WTC11 (cell line): ENCODE measurements at regions not wholly inside any gene's neighbourhood (a gene's known extent, or its start where the extent isn't known, plus 50 kb on each side); places are given as distances from the start of the nearest gene placed in this dataset.

ENCODE experiments used
- ATAC-seq: fragments of 200-7000 bp; cut with Tn5 transposase; 2 replicates; pipeline ENCODE4 v1.10.0; 2021; ENCODE audit warnings: mild to moderate bottlenecking, moderate library complexity
- CTCF ChIA-PET: fragments of 300-600 bp; sonication (Branson Sonifier 250); formaldehyde crosslinking; loops from one replicate; lab custom pipeline; 2021; ENCODE audit warnings: antibody characterized with exemption; lab: Charles Lee
- POLR2A ChIA-PET: fragments of 350-600 bp; sonication (Branson Sonifier 250); formaldehyde crosslinking; loops from one replicate; lab custom pipeline; 2021; ENCODE audit warnings: antibody characterized with exemption; lab: Charles Lee
- DNase-seq: peaks from one replicate; pipeline ENCODE4 v3.0.0; 2021; ENCODE audit warnings: low spot score
- H3K27ac Mint-ChIP-seq: 2 replicates; pipeline ENCODE4 v1.8.0; 2021; ENCODE audit warnings: mixed read lengths
- H3K27me3 Mint-ChIP-seq: 2 replicates; pipeline ENCODE4 v1.8.0; 2021; ENCODE audit warnings: low read depth, mild to moderate bottlenecking, moderate library complexity, mixed read lengths
- H3K36me3 Mint-ChIP-seq: 2 replicates; pipeline ENCODE4 v1.8.0; 2021; ENCODE audit warnings: mixed read lengths
- H3K4me1 Mint-ChIP-seq: 2 replicates; pipeline ENCODE4 v1.8.0; 2022; ENCODE audit warnings: mixed read lengths
- H3K4me3 Mint-ChIP-seq: 2 replicates; pipeline ENCODE4 v1.8.0; 2021; ENCODE audit warnings: mild to moderate bottlenecking, moderate library complexity, mixed read lengths
- H3K9me3 Mint-ChIP-seq: 2 replicates; pipeline ENCODE4 v1.8.0; 2021; ENCODE audit warnings: mixed read lengths
- CBFB ChIP-seq: sonication (generic); formaldehyde crosslinking; IDR thresholded peaks from 2 replicates; pipeline ENCODE4 v1.8.1; 2022; ENCODE audit warnings: mild to moderate bottlenecking, low read depth, missing genetic modification reagents
- ELF4 ChIP-seq: sonication (generic); formaldehyde crosslinking; IDR thresholded peaks from 2 replicates; pipeline ENCODE4 v1.8.1; 2022; ENCODE audit warnings: low read depth, mild to moderate bottlenecking, moderate library complexity, missing genetic modification reagents
- ESRRA ChIP-seq: sonication (generic); formaldehyde crosslinking; IDR thresholded peaks from 2 replicates; pipeline ENCODE4 v1.8.1; 2022; ENCODE audit warnings: mild to moderate bottlenecking, missing genetic modification reagents, borderline replicate concordance
- ETV6 ChIP-seq: sonication (generic); formaldehyde crosslinking; IDR thresholded peaks from 2 replicates; pipeline ENCODE4 v1.8.1; 2022; ENCODE audit warnings: mild to moderate bottlenecking, missing genetic modification reagents
- FOXJ3 ChIP-seq: sonication (generic); formaldehyde crosslinking; IDR thresholded peaks from 2 replicates; pipeline ENCODE4 v1.9.0; 2021; ENCODE audit warnings: missing genetic modification reagents, mild to moderate bottlenecking, borderline replicate concordance
- FOXK1 ChIP-seq: sonication (generic); formaldehyde crosslinking; IDR thresholded peaks from 2 replicates; pipeline ENCODE4 v1.8.0; 2022; ENCODE audit warnings: mild to moderate bottlenecking, moderate library complexity, missing genetic modification reagents
- GABPB1 ChIP-seq: sonication (generic); formaldehyde crosslinking; IDR thresholded peaks from 2 replicates; pipeline ENCODE4 v1.8.1; 2023; ENCODE audit warnings: mild to moderate bottlenecking, missing genetic modification reagents
- GTF2I ChIP-seq: fragments of 250-450 bp; sonication (Bioruptor Pico); conservative IDR thresholded peaks from 2 replicates; pipeline ENCODE4 v1.4.0; 2021; ENCODE audit warnings: mild to moderate bottlenecking
- JAZF1 ChIP-seq: fragments of 250-450 bp; sonication (Bioruptor Pico); IDR thresholded peaks from 2 replicates; pipeline ENCODE4 v1.9.0; 2021; ENCODE audit warnings: moderate library complexity, mild to moderate bottlenecking, inconsistent platforms
- PRDM15 ChIP-seq: sonication (generic); formaldehyde crosslinking; IDR thresholded peaks from 2 replicates; pipeline ENCODE4 v1.8.0; 2022; ENCODE audit warnings: missing genetic modification reagents
- PRRX2 ChIP-seq: fragments of 250-450 bp; sonication (Bioruptor Pico); IDR thresholded peaks from 2 replicates; pipeline ENCODE4 v1.8.0; 2021; ENCODE audit warnings: mild to moderate bottlenecking
- RORB ChIP-seq: fragments of 250-450 bp; sonication (Bioruptor Pico); IDR thresholded peaks from 2 replicates; pipeline ENCODE4 v1.9.0; 2021; ENCODE audit warnings: mild to moderate bottlenecking
- TP53 ChIP-seq: sonication (generic); formaldehyde crosslinking; IDR thresholded peaks from 2 replicates; pipeline ENCODE4 v1.8.1; 2023; ENCODE audit warnings: mild to moderate bottlenecking, missing genetic modification reagents
- USF1 ChIP-seq: sonication (generic); formaldehyde crosslinking; IDR thresholded peaks from 2 replicates; pipeline ENCODE4 v1.8.0; 2022; ENCODE audit warnings: mild to moderate bottlenecking, missing genetic modification reagents
- USF2 ChIP-seq: sonication (generic); formaldehyde crosslinking; IDR thresholded peaks from 2 replicates; pipeline ENCODE4 v1.8.1; 2023; ENCODE audit warnings: mild to moderate bottlenecking, missing genetic modification reagents, moderate library complexity
- ZNF396 ChIP-seq: fragments of 250-450 bp; sonication (Bioruptor Pico); IDR thresholded peaks from 2 replicates; pipeline ENCODE4 v1.8.0; 2021; ENCODE audit warnings: mild to moderate bottlenecking, moderate library complexity, borderline replicate concordance
- ZNF512 ChIP-seq: sonication (generic); formaldehyde crosslinking; IDR thresholded peaks from 2 replicates; pipeline ENCODE4 v1.8.1; 2022; ENCODE audit warnings: missing genetic modification reagents, borderline replicate concordance
- ZNF671 ChIP-seq: fragments of 250-450 bp; sonication (Bioruptor Pico); IDR thresholded peaks from 2 replicates; pipeline ENCODE4 v1.8.0; 2021; ENCODE audit warnings: mild to moderate bottlenecking
- TF ChIP-seq, protein P1 (sequence below): fragments of 250-450 bp; sonication (Bioruptor Pico); conservative IDR thresholded peaks from 2 replicates; pipeline ENCODE4 v1.9.0; 2021; ENCODE audit warnings: mild to moderate bottlenecking
- TF ChIP-seq, protein P2 (sequence below): sonication (generic); formaldehyde crosslinking; IDR thresholded peaks from 2 replicates; pipeline ENCODE4 v1.8.1; 2023; ENCODE audit warnings: mild to moderate bottlenecking, missing genetic modification reagents
- TF ChIP-seq, protein P3 (sequence below): sonication (generic); formaldehyde crosslinking; conservative IDR thresholded peaks from 2 replicates; pipeline ENCODE4 v1.8.1; 2022; ENCODE audit warnings: mild to moderate bottlenecking, missing genetic modification reagents
- TF ChIP-seq, protein P4 (sequence below): sonication (generic); formaldehyde crosslinking; IDR thresholded peaks from 2 replicates; pipeline ENCODE4 v1.8.0; 2023; ENCODE audit warnings: missing genetic modification reagents, mild to moderate bottlenecking, borderline replicate concordance

DNA sequence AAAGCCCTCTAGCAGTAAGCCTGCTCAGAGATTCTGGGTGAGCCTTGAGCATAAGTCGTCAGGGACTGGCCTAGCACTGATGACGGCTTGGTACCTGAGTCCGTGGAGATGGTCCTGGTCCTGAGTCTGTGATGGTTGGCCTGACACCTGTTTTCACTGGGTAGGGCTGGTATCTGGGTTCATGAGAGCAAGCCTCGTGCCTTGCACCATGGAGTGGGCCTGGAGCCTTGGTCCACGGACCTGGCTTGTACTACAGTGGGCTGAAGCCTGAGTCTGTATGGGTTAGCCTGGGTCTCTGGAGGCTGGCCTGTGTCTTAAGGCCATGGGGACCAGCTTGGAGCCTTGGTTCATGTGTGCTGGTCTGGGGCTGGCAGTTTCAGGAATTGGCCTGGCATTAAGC lies 310.3 kb upstream of the ISL1 start:
- Mint-ChIP-seq H3K36me3 (peaks cover 8% of the 10 kb centered on the region; the same call in 1 of the 2 replicates), H3K9me3 (peaks cover 42% of the 10 kb centered on the region), H3K27me3 (no peaks in the 10 kb centered on the region), H3K4me3 (no peak overlapping the region), H3K27ac (no peak overlapping the region), H3K4me1 (no peaks in the 10 kb centered on the region)
- ChIA-PET POLR2A (no interaction called here), CTCF (no interaction called here)
- TF ChIP-seq ZNF512 (CRISPR knock-in tag), result no peak
- TF ChIP-seq ETV6 (CRISPR knock-in tag), result no peak
- no peak for TF ChIP-seq PRRX2 (CRISPR knock-in tag)
- TF ChIP-seq ZNF671 (CRISPR knock-in tag), result no peak
- no peak for TF ChIP-seq JAZF1
- TF ChIP-seq USF2, result no peak
- no peak for TF ChIP-seq USF1 (CRISPR knock-in tag)
- TF ChIP-seq, protein P1, sequence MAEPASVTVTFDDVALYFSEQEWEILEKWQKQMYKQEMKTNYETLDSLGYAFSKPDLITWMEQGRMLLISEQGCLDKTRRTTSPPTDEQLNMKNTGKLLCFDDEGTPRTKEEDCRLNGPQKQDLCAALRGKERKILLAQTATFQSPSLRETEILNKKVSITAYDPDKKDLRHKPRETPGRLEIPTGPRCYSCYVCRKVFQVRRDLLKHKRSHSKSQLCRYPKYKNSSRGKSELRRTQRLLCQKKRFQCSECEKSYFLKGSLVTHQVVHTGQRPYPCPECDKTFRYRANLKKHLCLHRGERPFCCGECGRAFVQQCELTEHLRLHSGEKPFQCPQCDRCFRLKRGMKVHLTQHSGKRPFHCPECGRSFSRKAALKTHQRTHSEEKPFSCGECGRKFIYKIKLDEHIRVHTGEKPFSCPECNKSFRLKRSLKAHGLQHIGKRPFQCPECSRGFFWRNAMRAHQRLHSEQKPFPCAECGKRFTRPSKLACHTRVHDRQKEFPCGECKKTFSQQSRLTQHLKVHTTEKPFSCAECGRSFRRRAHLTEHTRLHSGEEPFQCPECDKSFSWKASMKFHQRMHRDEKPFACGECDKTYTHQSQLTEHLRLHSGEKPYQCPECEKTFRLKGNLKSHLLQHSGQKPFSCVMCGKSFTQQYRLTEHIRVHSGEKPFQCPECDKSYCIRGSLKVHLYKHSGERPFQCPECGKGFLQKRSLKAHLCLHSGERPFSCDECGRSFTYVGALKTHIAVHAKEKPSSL (CRISPR knock-in tag), result no peak
- ATAC-seq (no peak), DNase-seq (no peak)

- ATAC-seq (no peak), DNase-seq (no peak)
- H3K27ac Mint-ChIP-seq, result no peak overlapping the region
- no peaks in the 10 kb centered on the region for H3K9me3 Mint-ChIP-seq
- H3K27me3 Mint-ChIP-seq, result no peaks in the 10 kb centered on the region
- H3K4me1 Mint-ChIP-seq, result no peaks in the 10 kb centered on the region
- no peak overlapping the region for H3K4me3 Mint-ChIP-seq
- no peaks in the 10 kb centered on the region for H3K36me3 Mint-ChIP-seq
- ChIA-PET CTCF (no interaction called here), POLR2A (no interaction called here)
- TF ChIP-seq GABPB1 (CRISPR knock-in tag) (no peak), ESRRA (CRISPR knock-in tag) (no peak), ELF4 (CRISPR knock-in tag) (no peak), RORB (CRISPR knock-in tag) (no peak), CBFB (no peak), ZNF396 (CRISPR knock-in tag) (no peak), FOXJ3 (no peak), GTF2I (CRISPR knock-in tag) (no peak), FOXK1 (CRISPR knock-in tag) (no peak), TP53 (no peak), PRDM15 (CRISPR knock-in tag) (no peak)
- TF ChIP-seq, protein P2, sequence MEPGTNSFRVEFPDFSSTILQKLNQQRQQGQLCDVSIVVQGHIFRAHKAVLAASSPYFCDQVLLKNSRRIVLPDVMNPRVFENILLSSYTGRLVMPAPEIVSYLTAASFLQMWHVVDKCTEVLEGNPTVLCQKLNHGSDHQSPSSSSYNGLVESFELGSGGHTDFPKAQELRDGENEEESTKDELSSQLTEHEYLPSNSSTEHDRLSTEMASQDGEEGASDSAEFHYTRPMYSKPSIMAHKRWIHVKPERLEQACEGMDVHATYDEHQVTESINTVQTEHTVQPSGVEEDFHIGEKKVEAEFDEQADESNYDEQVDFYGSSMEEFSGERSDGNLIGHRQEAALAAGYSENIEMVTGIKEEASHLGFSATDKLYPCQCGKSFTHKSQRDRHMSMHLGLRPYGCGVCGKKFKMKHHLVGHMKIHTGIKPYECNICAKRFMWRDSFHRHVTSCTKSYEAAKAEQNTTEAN, result no peak
- TF ChIP-seq, protein P3, sequence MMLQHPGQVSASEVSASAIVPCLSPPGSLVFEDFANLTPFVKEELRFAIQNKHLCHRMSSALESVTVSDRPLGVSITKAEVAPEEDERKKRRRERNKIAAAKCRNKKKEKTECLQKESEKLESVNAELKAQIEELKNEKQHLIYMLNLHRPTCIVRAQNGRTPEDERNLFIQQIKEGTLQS, result no peak
- TF ChIP-seq, protein P4, sequence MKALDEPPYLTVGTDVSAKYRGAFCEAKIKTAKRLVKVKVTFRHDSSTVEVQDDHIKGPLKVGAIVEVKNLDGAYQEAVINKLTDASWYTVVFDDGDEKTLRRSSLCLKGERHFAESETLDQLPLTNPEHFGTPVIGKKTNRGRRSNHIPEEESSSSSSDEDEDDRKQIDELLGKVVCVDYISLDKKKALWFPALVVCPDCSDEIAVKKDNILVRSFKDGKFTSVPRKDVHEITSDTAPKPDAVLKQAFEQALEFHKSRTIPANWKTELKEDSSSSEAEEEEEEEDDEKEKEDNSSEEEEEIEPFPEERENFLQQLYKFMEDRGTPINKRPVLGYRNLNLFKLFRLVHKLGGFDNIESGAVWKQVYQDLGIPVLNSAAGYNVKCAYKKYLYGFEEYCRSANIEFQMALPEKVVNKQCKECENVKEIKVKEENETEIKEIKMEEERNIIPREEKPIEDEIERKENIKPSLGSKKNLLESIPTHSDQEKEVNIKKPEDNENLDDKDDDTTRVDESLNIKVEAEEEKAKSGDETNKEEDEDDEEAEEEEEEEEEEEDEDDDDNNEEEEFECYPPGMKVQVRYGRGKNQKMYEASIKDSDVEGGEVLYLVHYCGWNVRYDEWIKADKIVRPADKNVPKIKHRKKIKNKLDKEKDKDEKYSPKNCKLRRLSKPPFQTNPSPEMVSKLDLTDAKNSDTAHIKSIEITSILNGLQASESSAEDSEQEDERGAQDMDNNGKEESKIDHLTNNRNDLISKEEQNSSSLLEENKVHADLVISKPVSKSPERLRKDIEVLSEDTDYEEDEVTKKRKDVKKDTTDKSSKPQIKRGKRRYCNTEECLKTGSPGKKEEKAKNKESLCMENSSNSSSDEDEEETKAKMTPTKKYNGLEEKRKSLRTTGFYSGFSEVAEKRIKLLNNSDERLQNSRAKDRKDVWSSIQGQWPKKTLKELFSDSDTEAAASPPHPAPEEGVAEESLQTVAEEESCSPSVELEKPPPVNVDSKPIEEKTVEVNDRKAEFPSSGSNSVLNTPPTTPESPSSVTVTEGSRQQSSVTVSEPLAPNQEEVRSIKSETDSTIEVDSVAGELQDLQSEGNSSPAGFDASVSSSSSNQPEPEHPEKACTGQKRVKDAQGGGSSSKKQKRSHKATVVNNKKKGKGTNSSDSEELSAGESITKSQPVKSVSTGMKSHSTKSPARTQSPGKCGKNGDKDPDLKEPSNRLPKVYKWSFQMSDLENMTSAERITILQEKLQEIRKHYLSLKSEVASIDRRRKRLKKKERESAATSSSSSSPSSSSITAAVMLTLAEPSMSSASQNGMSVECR (CRISPR knock-in tag), result no peak
Observed at GRCh38 chr5:51082741-51083140, 300.5 kb upstream of the ISL1 start.
